HEK293 (cell line): ENCODE measurements at regions not wholly inside any gene's neighbourhood (a gene's known extent, or its start where the extent isn't known, plus 50 kb on each side); places are given as distances from the start of the nearest gene placed in this dataset.

Experiments
- CTCF ChIA-PET: fragments of 350-600 bp; formaldehyde crosslinking; extraction: SDS; loops from one replicate; lab custom pipeline; 2021; ENCODE audit warnings: antibody characterized with exemption; lab: Yijun Ruan, JAX
- POLR2A ChIA-PET: fragments of 300-600 bp; formaldehyde crosslinking; extraction: SDS; loops from one replicate; lab custom pipeline; 2020; ENCODE audit warnings: antibody characterized with exemption, inconsistent platforms; lab: Yijun Ruan, JAX
- H3K27ac ChIP-seq: fragments of 200-500 bp; sonication (Bioruptor generic); 2 replicates; pipeline ENCODE4 v1.5.1; 2014; ENCODE audit warnings: low read depth, low read length, control low read depth, inconsistent platforms; ENCODE audit errors: extremely low read depth
- H3K36me3 ChIP-seq, 2 experiments: fragments of 200-500 bp in 1 of 2; sonication (Bioruptor generic) in 1 of 2; 1 replicate in 1 of 2; 2 replicates in 1 of 2; pipeline ENCODE4 v1.5.1; 2014 to 2017; ENCODE audit warnings: inconsistent platforms in 2 of 2, low read length in 2 of 2; ENCODE audit not compliant: control insufficient read depth in 2 of 2, insufficient read depth in 1 of 2
- H3K4me1 ChIP-seq: fragments of 200-500 bp; sonication (Bioruptor generic); 2 replicates; pipeline ENCODE4 v1.5.1; 2014; ENCODE audit warnings: mild to moderate bottlenecking, low read length, inconsistent platforms; ENCODE audit not compliant: control insufficient read depth, insufficient read depth
- H3K4me3 ChIP-seq: 2 replicates; pipeline ENCODE4 v1.5.1; 2011; ENCODE audit warnings: low read depth, mild to moderate bottlenecking, control low read depth, low read length, moderate library complexity
- H3K9me3 ChIP-seq: fragments of 200-500 bp; sonication (Bioruptor generic); 2 replicates; pipeline ENCODE4 v1.5.1; 2014; ENCODE audit warnings: low read depth, low read length, inconsistent platforms; ENCODE audit not compliant: control insufficient read depth, insufficient read depth
- BCL11A ChIP-seq: fragments of 450-650 bp; formaldehyde crosslinking; IDR thresholded peaks from 2 replicates; pipeline ENCODE4 v1.5.1; 2016; ENCODE audit warnings: low read depth, missing biosample characterization, missing genetic modification characterization
- BCL11B ChIP-seq: fragments of 450-650 bp; formaldehyde crosslinking; IDR thresholded peaks from 2 replicates; pipeline ENCODE4 v1.5.1; 2016; ENCODE audit warnings: low read depth, missing biosample characterization, missing genetic modification characterization
- PRDM10 ChIP-seq: fragments of 450-650 bp; formaldehyde crosslinking; IDR thresholded peaks from 2 replicates; pipeline ENCODE4 v1.5.1; 2016; ENCODE audit warnings: missing biosample characterization, missing genetic modification characterization
- SP7 ChIP-seq: fragments of 450-650 bp; formaldehyde crosslinking; IDR thresholded peaks from 2 replicates; pipeline ENCODE4 v1.5.1; 2016; ENCODE audit warnings: missing biosample characterization, missing genetic modification characterization
- ZBTB11 ChIP-seq: fragments of 450-650 bp; formaldehyde crosslinking; conservative IDR thresholded peaks from 2 replicates; pipeline ENCODE4 v1.5.1; 2016; ENCODE audit warnings: low read depth, missing biosample characterization, missing genetic modification characterization
- ZBTB17 ChIP-seq: fragments of 450-650 bp; formaldehyde crosslinking; IDR thresholded peaks from 2 replicates; pipeline ENCODE4 v1.5.1; 2016; ENCODE audit warnings: missing biosample characterization, missing genetic modification characterization
- ZFHX2 ChIP-seq: fragments of 450-650 bp; formaldehyde crosslinking; conservative IDR thresholded peaks from 2 replicates; pipeline ENCODE4 v1.5.1; 2016; ENCODE audit warnings: missing biosample characterization, missing genetic modification characterization
- ZFP69B ChIP-seq: fragments of 450-650 bp; formaldehyde crosslinking; IDR thresholded peaks from 2 replicates; pipeline ENCODE4 v1.5.1; 2016; ENCODE audit warnings: missing biosample characterization, missing genetic modification characterization
- ZIC2 ChIP-seq: fragments of 450-650 bp; formaldehyde crosslinking; IDR thresholded peaks from 2 replicates; pipeline ENCODE4 v1.5.1; 2016; ENCODE audit warnings: missing biosample characterization, missing genetic modification characterization
- ZNF184 ChIP-seq: fragments of 450-650 bp; IDR thresholded peaks from 2 replicates; pipeline ENCODE4 v1.5.1; 2018; ENCODE audit warnings: missing biosample characterization, mild to moderate bottlenecking, missing genetic modification characterization
- ZNF239 ChIP-seq: fragments of 450-650 bp; formaldehyde crosslinking; IDR thresholded peaks from 2 replicates; pipeline ENCODE4 v1.5.1; 2016; ENCODE audit warnings: missing biosample characterization, missing genetic modification characterization
- ZNF24 ChIP-seq: fragments of 450-650 bp; formaldehyde crosslinking; IDR thresholded peaks from 2 replicates; pipeline ENCODE4 v1.5.1; 2016; ENCODE audit warnings: missing biosample characterization, missing genetic modification characterization
- ZNF311 ChIP-seq: fragments of 450-650 bp; formaldehyde crosslinking; IDR thresholded peaks from 2 replicates; pipeline ENCODE4 v1.5.1; 2017; ENCODE audit warnings: missing biosample characterization, missing genetic modification characterization, borderline replicate concordance
- ZNF416 ChIP-seq: fragments of 450-650 bp; formaldehyde crosslinking; IDR thresholded peaks from 2 replicates; pipeline ENCODE4 v1.5.1; 2016; ENCODE audit warnings: missing biosample characterization, missing genetic modification characterization
- ZNF423 ChIP-seq: fragments of 450-650 bp; formaldehyde crosslinking; IDR thresholded peaks from 2 replicates; pipeline ENCODE4 v1.5.1; 2016; ENCODE audit warnings: missing biosample characterization, missing genetic modification characterization
- ZNF473 ChIP-seq: fragments of 450-650 bp; formaldehyde crosslinking; IDR thresholded peaks from 2 replicates; pipeline ENCODE4 v1.5.1; 2017; ENCODE audit warnings: missing biosample characterization, missing genetic modification characterization
- ZNF510 ChIP-seq: fragments of 450-650 bp; formaldehyde crosslinking; IDR thresholded peaks from 2 replicates; pipeline ENCODE4 v1.5.1; 2018; ENCODE audit warnings: mild to moderate bottlenecking, missing genetic modification characterization, missing biosample characterization; ENCODE audit not compliant: insufficient replicate concordance
- ZNF571 ChIP-seq: fragments of 450-650 bp; formaldehyde crosslinking; IDR thresholded peaks from 2 replicates; pipeline ENCODE4 v1.5.0; 2017; ENCODE audit warnings: missing biosample characterization, missing genetic modification characterization
- ZNF624 ChIP-seq: fragments of 450-650 bp; formaldehyde crosslinking; IDR thresholded peaks from 2 replicates; pipeline ENCODE4 v1.5.1; 2017; ENCODE audit warnings: missing biosample characterization, missing genetic modification characterization
- ZNF629 ChIP-seq: fragments of 450-650 bp; formaldehyde crosslinking; IDR thresholded peaks from 2 replicates; pipeline ENCODE4 v1.5.1; 2017; ENCODE audit warnings: missing biosample characterization, missing genetic modification characterization

- ChIA-PET POLR2A (no interaction called here), CTCF (interaction anchor here (0.7 to 1.8 kb wide), 4 partner anchors 10 to 437 kb away, joined by 3 to 6 read pairs (median 4); no protein-coding TSS in a partner anchor)
- H3K4me3 ChIP-seq = no peak overlapping the region
- TF ChIP-seq ZIC2 (tag by site-specific recombination) = peak; percentile 88
- no peak for TF ChIP-seq ZNF423
- no peaks in the 10 kb centered on the region for H3K36me3 ChIP-seq
- H3K4me1 ChIP-seq = no peaks in the 10 kb centered on the region
- H3K9me3 ChIP-seq = no peaks in the 10 kb centered on the region
- no peak overlapping the region for H3K27ac ChIP-seq
Observed at GRCh38 chr1:232211149-232211548, 418.8 kb downstream of the SIPA1L2 start.

- Histone ChIP-seq H3K27ac (no peak overlapping the region), H3K4me1 (no peaks in the 10 kb centered on the region), H3K4me3 (no peak overlapping the region), H3K9me3 (no peaks in the 10 kb centered on the region), H3K36me3 (no peaks in the 10 kb centered on the region)
- TF ChIP-seq BCL11A (tag by site-specific recombination) (no peak), ZNF473 (tag by site-specific recombination) (no peak), SP7 (tag by site-specific recombination) (no peak), ZNF311 (tag by site-specific recombination) (no peak), ZFHX2 (tag by site-specific recombination) (no peak), ZNF416 (tag by site-specific recombination) (no peak), ZNF629 (no peak), ZNF571 (tag by site-specific recombination) (no peak), ZNF239 (tag by site-specific recombination) (no peak), BCL11B (tag by site-specific recombination) (no peak), ZNF510 (tag by site-specific recombination) (no peak), ZNF624 (no peak), ZBTB17 (tag by site-specific recombination) (no peak), ZNF24 (no peak), ZFP69B (tag by site-specific recombination) (no peak), PRDM10 (tag by site-specific recombination) (no peak), ZBTB11 (tag by site-specific recombination) (no peak), ZNF184 (tag by site-specific recombination) (no peak)
- CTCF ChIA-PET = interaction anchor here (0.6 to 1.7 kb wide), 5 partner anchors 10 to 484 kb away, joined by 3 to 4 read pairs (median 3); no protein-coding TSS in a partner anchor
- POLR2A ChIA-PET = no interaction called here
Observed at GRCh38 chr1:232209357-232209756, 420.6 kb downstream of the SIPA1L2 start.
